ENCODE measurements at regions not wholly inside any gene's neighbourhood (a gene's known extent, or its start where the extent isn't known, plus 50 kb on each side); places are given as distances from the start of the nearest gene placed in this dataset.
"Not testable (repeated sequence)": the region's sequence is repeated elsewhere in the genome, so short reads cannot be mapped to it uniquely, and the experiment has no call there.

- H3K4me1 ChIP-seq (ENCODE audit: insufficient read depth, low read length); H3K27me3 ChIP-seq (ENCODE audit: insufficient read depth, low read length); H3K9ac ChIP-seq (ENCODE audit: low read depth, low read length); H3K27ac ChIP-seq (ENCODE audit: low read length); H3K36me3 ChIP-seq (ENCODE audit: insufficient read depth, low read depth, low read length); H3K9me3 ChIP-seq (ENCODE audit: insufficient read depth, low read depth, low read length); H3K4me3 ChIP-seq (ENCODE audit: low read length): not testable (repeated sequence)
Observed at GRCh38 chr1:83395130-83395529, 603.8 kb downstream of the TTLL7 start.

GRCh38 chr1:83386946-83387345 lies 612.0 kb downstream of the TTLL7 start:
- H3K36me3 ChIP-seq (ENCODE audit: insufficient read depth, low read depth, low read length); H3K4me3 ChIP-seq (ENCODE audit: low read length); H3K9me3 ChIP-seq (ENCODE audit: insufficient read depth, low read depth, low read length); H3K27ac ChIP-seq (ENCODE audit: low read length); H3K4me1 ChIP-seq (ENCODE audit: insufficient read depth, low read length); H3K9ac ChIP-seq (ENCODE audit: low read depth, low read length); H3K27me3 ChIP-seq (ENCODE audit: insufficient read depth, low read length): not testable (repeated sequence)

- not testable (repeated sequence) for H3K9me3 ChIP-seq (ENCODE audit: insufficient read depth, low read depth, low read length); H3K36me3 ChIP-seq (ENCODE audit: insufficient read depth, low read depth, low read length); H3K9ac ChIP-seq (ENCODE audit: low read depth, low read length); H3K4me3 ChIP-seq (ENCODE audit: low read length); H3K4me1 ChIP-seq (ENCODE audit: insufficient read depth, low read length); H3K27ac ChIP-seq (ENCODE audit: low read length); H3K27me3 ChIP-seq (ENCODE audit: insufficient read depth, low read length)
Observed at GRCh38 chr1:83383107-83383506, 615.8 kb downstream of the TTLL7 start.

GRCh38 chr1:83373018-83373417 lies 625.9 kb downstream of the TTLL7 start:
- H3K9ac ChIP-seq (ENCODE audit: low read depth, low read length); H3K4me3 ChIP-seq (ENCODE audit: low read length); H3K27ac ChIP-seq (ENCODE audit: low read length); H3K4me1 ChIP-seq (ENCODE audit: insufficient read depth, low read length); H3K36me3 ChIP-seq (ENCODE audit: insufficient read depth, low read depth, low read length); H3K27me3 ChIP-seq (ENCODE audit: insufficient read depth, low read length); H3K9me3 ChIP-seq (ENCODE audit: insufficient read depth, low read depth, low read length): not testable (repeated sequence)

GRCh38 chr1:83369853-83370252 lies 629.1 kb downstream of the TTLL7 start:
- H3K27me3 ChIP-seq (ENCODE audit: insufficient read depth, low read length); H3K9me3 ChIP-seq (ENCODE audit: insufficient read depth, low read depth, low read length); H3K4me3 ChIP-seq (ENCODE audit: low read length); H3K36me3 ChIP-seq (ENCODE audit: insufficient read depth, low read depth, low read length); H3K9ac ChIP-seq (ENCODE audit: low read depth, low read length); H3K4me1 ChIP-seq (ENCODE audit: insufficient read depth, low read length); H3K27ac ChIP-seq (ENCODE audit: low read length): not testable (repeated sequence)

- not testable (repeated sequence) for H3K9ac ChIP-seq (ENCODE audit: low read depth, low read length); H3K9me3 ChIP-seq (ENCODE audit: insufficient read depth, low read depth, low read length); H3K36me3 ChIP-seq (ENCODE audit: insufficient read depth, low read depth, low read length); H3K4me3 ChIP-seq (ENCODE audit: low read length); H3K27ac ChIP-seq (ENCODE audit: low read length); H3K4me1 ChIP-seq (ENCODE audit: insufficient read depth, low read length); H3K27me3 ChIP-seq (ENCODE audit: insufficient read depth, low read length)
Observed at GRCh38 chr1:83365320-83365719, 633.6 kb downstream of the TTLL7 start.

- H3K9ac ChIP-seq (ENCODE audit: low read depth, low read length); H3K27ac ChIP-seq (ENCODE audit: low read length); H3K4me3 ChIP-seq (ENCODE audit: low read length); H3K36me3 ChIP-seq (ENCODE audit: insufficient read depth, low read depth, low read length); H3K27me3 ChIP-seq (ENCODE audit: insufficient read depth, low read length); H3K9me3 ChIP-seq (ENCODE audit: insufficient read depth, low read depth, low read length); H3K4me1 ChIP-seq (ENCODE audit: insufficient read depth, low read length): not testable (repeated sequence)
Observed at GRCh38 chr1:83345375-83345774, 653.6 kb downstream of the TTLL7 start.

- H3K27me3 ChIP-seq (ENCODE audit: insufficient read depth, low read length); H3K4me3 ChIP-seq (ENCODE audit: low read length); H3K27ac ChIP-seq (ENCODE audit: low read length); H3K9ac ChIP-seq (ENCODE audit: low read depth, low read length); H3K4me1 ChIP-seq (ENCODE audit: insufficient read depth, low read length); H3K36me3 ChIP-seq (ENCODE audit: insufficient read depth, low read depth, low read length); H3K9me3 ChIP-seq (ENCODE audit: insufficient read depth, low read depth, low read length): not testable (repeated sequence)
Observed at GRCh38 chr1:83343767-83344166, 655.2 kb downstream of the TTLL7 start.

GRCh38 chr1:83342995-83343394 lies 655.9 kb downstream of the TTLL7 start:
- not testable (repeated sequence) for H3K4me1 ChIP-seq (ENCODE audit: insufficient read depth, low read length); H3K4me3 ChIP-seq (ENCODE audit: low read length)

GRCh38 chr1:83332308-83332707 lies 666.6 kb downstream of the TTLL7 start:
- not testable (repeated sequence) for H3K9me3 ChIP-seq (ENCODE audit: insufficient read depth, low read depth, low read length); H3K27ac ChIP-seq (ENCODE audit: low read length); H3K4me3 ChIP-seq (ENCODE audit: low read length); H3K36me3 ChIP-seq (ENCODE audit: insufficient read depth, low read depth, low read length); H3K4me1 ChIP-seq (ENCODE audit: insufficient read depth, low read length); H3K9ac ChIP-seq (ENCODE audit: low read depth, low read length); H3K27me3 ChIP-seq (ENCODE audit: insufficient read depth, low read length)

More at GRCh38 chr1:83342995-83343394, 655.9 kb downstream of the TTLL7 start:
- H3K27ac ChIP-seq (ENCODE audit: low read length); H3K27me3 ChIP-seq (ENCODE audit: insufficient read depth, low read length); H3K9ac ChIP-seq (ENCODE audit: low read depth, low read length); H3K36me3 ChIP-seq (ENCODE audit: insufficient read depth, low read depth, low read length); H3K9me3 ChIP-seq (ENCODE audit: insufficient read depth, low read depth, low read length): not testable (repeated sequence)

GRCh38 chr1:83318366-83318765 lies 680.6 kb downstream of the TTLL7 start:
- H3K36me3 ChIP-seq (ENCODE audit: insufficient read depth, low read depth, low read length) = no peaks in the 10 kb centered on the region
- no peaks in the 10 kb centered on the region for H3K9me3 ChIP-seq (ENCODE audit: insufficient read depth, low read depth, low read length)
- no peaks in the 10 kb centered on the region for H3K27me3 ChIP-seq (ENCODE audit: insufficient read depth, low read length)
- H3K4me3 ChIP-seq (ENCODE audit: low read length) = no peak overlapping the region
- no peaks in the 10 kb centered on the region for H3K4me1 ChIP-seq (ENCODE audit: insufficient read depth, low read length)
- H3K27ac ChIP-seq (ENCODE audit: low read length) = no peak overlapping the region
- H3K9ac ChIP-seq (ENCODE audit: low read depth, low read length) = no peak overlapping the region

- H3K9me3 ChIP-seq (ENCODE audit: insufficient read depth, low read depth, low read length); H3K27ac ChIP-seq (ENCODE audit: low read length); H3K36me3 ChIP-seq (ENCODE audit: insufficient read depth, low read depth, low read length); H3K4me1 ChIP-seq (ENCODE audit: insufficient read depth, low read length); H3K4me3 ChIP-seq (ENCODE audit: low read length); H3K9ac ChIP-seq (ENCODE audit: low read depth, low read length); H3K27me3 ChIP-seq (ENCODE audit: insufficient read depth, low read length): not testable (repeated sequence)
Observed at GRCh38 chr1:83315446-83315845, 683.5 kb downstream of the TTLL7 start.

GRCh38 chr1:83310161-83310560 lies 688.8 kb downstream of the TTLL7 start:
- not testable (repeated sequence) for H3K27ac ChIP-seq (ENCODE audit: low read length); H3K27me3 ChIP-seq (ENCODE audit: insufficient read depth, low read length); H3K9me3 ChIP-seq (ENCODE audit: insufficient read depth, low read depth, low read length); H3K4me3 ChIP-seq (ENCODE audit: low read length); H3K9ac ChIP-seq (ENCODE audit: low read depth, low read length); H3K4me1 ChIP-seq (ENCODE audit: insufficient read depth, low read length); H3K36me3 ChIP-seq (ENCODE audit: insufficient read depth, low read depth, low read length)
